Calu3 (cell line): ENCODE measurements at regions not wholly inside any gene's neighbourhood (a gene's known extent, or its start where the extent isn't known, plus 50 kb on each side); places are given as distances from the start of the nearest gene placed in this dataset.

Experiments used
- BruUV-seq: library from RNA; stranded (reverse); fragments of 400-500 nt; replicated peaks from 2 replicates; lab custom pipeline; 2021; lab: Mats Ljungman, UMichigan
- CTCF ChIA-PET: fragments of 300-600 bp; sonication (Branson Sonifier 250); formaldehyde crosslinking; loops from one replicate; lab custom pipeline; 2022; ENCODE audit warnings: antibody characterized with exemption; lab: Charles Lee
- DNase-seq: peaks from one replicate; pipeline ENCODE4 v3.0.0; 2022
- H3K27ac Mint-ChIP-seq: one replicate; pipeline ENCODE4 v1.8.0; 2022; ENCODE audit warnings: mixed read lengths; ENCODE audit not compliant: unreplicated experiment
- H3K27me3 Mint-ChIP-seq: one replicate; pipeline ENCODE4 v1.8.0; 2022; ENCODE audit warnings: mixed read lengths; ENCODE audit not compliant: unreplicated experiment
- H3K36me3 Mint-ChIP-seq: one replicate; pipeline ENCODE4 v1.8.0; 2022; ENCODE audit warnings: mild to moderate bottlenecking, moderate library complexity, mixed read lengths; ENCODE audit not compliant: insufficient read depth, unreplicated experiment
- H3K4me1 Mint-ChIP-seq: one replicate; pipeline ENCODE4 v1.8.0; 2022; ENCODE audit warnings: mild to moderate bottlenecking, low read depth, mixed read lengths; ENCODE audit not compliant: unreplicated experiment
- H3K4me3 Mint-ChIP-seq: one replicate; pipeline ENCODE4 v1.8.0; 2022; ENCODE audit warnings: mild to moderate bottlenecking, low read depth, moderate library complexity, mixed read lengths; ENCODE audit not compliant: unreplicated experiment
- H3K9me3 Mint-ChIP-seq: one replicate; pipeline ENCODE4 v1.8.0; 2022; ENCODE audit warnings: low read depth, mixed read lengths; ENCODE audit not compliant: unreplicated experiment
- CTCF ChIP-seq: fragments of 200-600 bp; IDR thresholded peaks from one replicate; pipeline ENCODE4 v1.8.0; 2022; ENCODE audit warnings: antibody characterized with exemption; ENCODE audit not compliant: unreplicated experiment
- intact Hi-C: fragments of 100-400 bp; cut with micrococcal nuclease; formaldehyde crosslinking; loops from one replicate; pipeline ENCODE4 v1.10.0; 2022; ENCODE audit not compliant: unreplicated experiment

- no TSS peak for BruUV-seq
- Mint-ChIP-seq H3K9me3 (peaks cover 10% of the 10 kb centered on the region), H3K36me3 (no peaks in the 10 kb centered on the region), H3K27me3 (no peaks in the 10 kb centered on the region), H3K4me3 (no peak overlapping the region), H3K27ac (no peak overlapping the region), H3K4me1 (no peaks in the 10 kb centered on the region)
- CTCF ChIA-PET = no interaction called here
- TF ChIP-seq CTCF = no peak
- intact Hi-C loops = no loop called here
- no peak for DNase-seq
These were observed 345.5 kb upstream of the CDH4 start for GRCh38 chr20:60906555-60906954.

DNA sequence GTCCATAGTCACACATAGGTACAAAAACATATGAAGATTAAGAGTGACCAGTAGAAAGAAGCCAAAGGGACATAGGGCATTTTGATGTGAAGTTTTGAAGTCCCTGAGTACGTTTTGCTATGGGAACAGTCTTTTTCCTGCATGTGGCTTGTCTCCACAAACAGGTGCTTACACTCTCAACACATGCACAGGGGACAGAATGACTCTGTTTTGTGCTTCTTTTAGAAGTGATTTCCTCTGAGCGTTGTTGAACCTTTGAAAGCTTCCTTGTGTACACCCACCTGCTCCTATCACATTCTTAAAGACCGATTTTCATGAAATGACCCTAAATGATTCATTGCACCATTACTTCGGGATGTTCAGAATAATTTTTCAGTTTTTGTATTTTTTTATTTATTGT is 338.8 kb upstream of the CDH4 start:
- Mint-ChIP-seq H3K4me1 (no peaks in the 10 kb centered on the region), H3K9me3 (peaks cover 20% of the 10 kb centered on the region), H3K36me3 (no peaks in the 10 kb centered on the region), H3K27ac (no peak overlapping the region), H3K4me3 (no peak overlapping the region), H3K27me3 (no peaks in the 10 kb centered on the region)
- CTCF ChIA-PET = no interaction called here
- no peak for DNase-seq
- BruUV-seq = no TSS peak
- no peak for TF ChIP-seq CTCF
- intact Hi-C loops = no loop called here

GRCh38 chr20:60921022-60921622 is 330.9 kb upstream of the CDH4 start:
- DNase-seq = no peak
- intact Hi-C loops = no loop called here
- Mint-ChIP-seq H3K27me3 (no peaks in the 10 kb centered on the region), H3K4me3 (no peak overlapping the region), H3K36me3 (no peaks in the 10 kb centered on the region), H3K27ac (no peak overlapping the region), H3K9me3 (peaks cover 22% of the 10 kb centered on the region), H3K4me1 (no peaks in the 10 kb centered on the region)
- BruUV-seq = no TSS peak
- CTCF ChIA-PET = no interaction called here
- TF ChIP-seq CTCF = no peak

- Mint-ChIP-seq H3K4me1 (no peaks in the 10 kb centered on the region), H3K27me3 (no peaks in the 10 kb centered on the region), H3K27ac (no peak overlapping the region), H3K9me3 (peaks cover 30% of the 10 kb centered on the region), H3K4me3 (no peak overlapping the region), H3K36me3 (no peaks in the 10 kb centered on the region)
- CTCF ChIA-PET = no interaction called here
- BruUV-seq = no TSS peak
- intact Hi-C loops = no loop called here
- DNase-seq = no peak
- no peak for TF ChIP-seq CTCF
These were observed 325.2 kb upstream of the CDH4 start for GRCh38 chr20:60926831-60927230.
